Liver (tissue), 3 donors: ENCODE measurements at regions not wholly inside any gene's neighbourhood (a gene's known extent, or its start where the extent isn't known, plus 50 kb on each side); places are given as distances from the start of the nearest gene placed in this dataset.

ENCODE experiments used
- SP1 ChIP-seq: IDR thresholded peaks from 2 replicates; pipeline ENCODE4 v1.6.1; 2018; ENCODE audit warnings: antibody characterized with exemption, mild to moderate bottlenecking
- TF ChIP-seq, protein P1 (sequence below): fragments of 150-350 bp; IDR thresholded peaks from 2 replicates; pipeline ENCODE4 v1.5.1; 2017; ENCODE audit warnings: improper control_type of control experiment, low read depth, low read length; ENCODE audit not compliant: missing input control
- TF ChIP-seq, protein P2 (sequence below): IDR thresholded peaks from 2 replicates; pipeline ENCODE4 v1.6.1; 2016; ENCODE audit warnings: antibody characterized with exemption
- TF ChIP-seq, protein P3 (sequence below): IDR thresholded peaks from 2 replicates; pipeline ENCODE4 v1.6.1; 2016; ENCODE audit warnings: antibody characterized with exemption
- TF ChIP-seq, protein P4 (sequence below): IDR thresholded peaks from 2 replicates; pipeline ENCODE4 v1.6.1; 2016; ENCODE audit warnings: antibody characterized with exemption, mild to moderate bottlenecking
- donor health status: healthy.
- donor health status: healthy.

DNA sequence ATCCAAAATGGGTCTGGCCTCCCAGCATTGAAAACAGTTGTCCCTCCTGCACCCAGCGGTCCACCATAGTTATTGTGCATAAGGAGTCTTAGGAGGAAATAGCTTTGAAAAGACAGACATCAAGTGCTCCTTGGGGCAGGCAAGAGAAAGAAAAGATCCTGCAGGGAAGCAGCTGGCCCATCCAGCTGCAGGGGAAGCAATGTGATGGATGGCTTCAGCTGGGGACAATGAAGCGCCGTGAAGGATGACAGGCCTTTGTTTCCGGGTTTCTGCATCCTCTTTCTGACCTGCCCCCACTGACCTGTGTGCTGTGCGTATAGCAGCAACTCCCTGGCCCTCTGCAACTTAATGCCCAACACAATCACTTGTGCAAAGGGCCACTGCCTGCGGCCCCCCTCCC, 142.9 kb upstream of the NCKAP5 start:
- TF ChIP-seq, protein P1, sequence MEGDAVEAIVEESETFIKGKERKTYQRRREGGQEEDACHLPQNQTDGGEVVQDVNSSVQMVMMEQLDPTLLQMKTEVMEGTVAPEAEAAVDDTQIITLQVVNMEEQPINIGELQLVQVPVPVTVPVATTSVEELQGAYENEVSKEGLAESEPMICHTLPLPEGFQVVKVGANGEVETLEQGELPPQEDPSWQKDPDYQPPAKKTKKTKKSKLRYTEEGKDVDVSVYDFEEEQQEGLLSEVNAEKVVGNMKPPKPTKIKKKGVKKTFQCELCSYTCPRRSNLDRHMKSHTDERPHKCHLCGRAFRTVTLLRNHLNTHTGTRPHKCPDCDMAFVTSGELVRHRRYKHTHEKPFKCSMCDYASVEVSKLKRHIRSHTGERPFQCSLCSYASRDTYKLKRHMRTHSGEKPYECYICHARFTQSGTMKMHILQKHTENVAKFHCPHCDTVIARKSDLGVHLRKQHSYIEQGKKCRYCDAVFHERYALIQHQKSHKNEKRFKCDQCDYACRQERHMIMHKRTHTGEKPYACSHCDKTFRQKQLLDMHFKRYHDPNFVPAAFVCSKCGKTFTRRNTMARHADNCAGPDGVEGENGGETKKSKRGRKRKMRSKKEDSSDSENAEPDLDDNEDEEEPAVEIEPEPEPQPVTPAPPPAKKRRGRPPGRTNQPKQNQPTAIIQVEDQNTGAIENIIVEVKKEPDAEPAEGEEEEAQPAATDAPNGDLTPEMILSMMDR: no peak
- no peak for TF ChIP-seq SP1
- TF ChIP-seq, protein P2, sequence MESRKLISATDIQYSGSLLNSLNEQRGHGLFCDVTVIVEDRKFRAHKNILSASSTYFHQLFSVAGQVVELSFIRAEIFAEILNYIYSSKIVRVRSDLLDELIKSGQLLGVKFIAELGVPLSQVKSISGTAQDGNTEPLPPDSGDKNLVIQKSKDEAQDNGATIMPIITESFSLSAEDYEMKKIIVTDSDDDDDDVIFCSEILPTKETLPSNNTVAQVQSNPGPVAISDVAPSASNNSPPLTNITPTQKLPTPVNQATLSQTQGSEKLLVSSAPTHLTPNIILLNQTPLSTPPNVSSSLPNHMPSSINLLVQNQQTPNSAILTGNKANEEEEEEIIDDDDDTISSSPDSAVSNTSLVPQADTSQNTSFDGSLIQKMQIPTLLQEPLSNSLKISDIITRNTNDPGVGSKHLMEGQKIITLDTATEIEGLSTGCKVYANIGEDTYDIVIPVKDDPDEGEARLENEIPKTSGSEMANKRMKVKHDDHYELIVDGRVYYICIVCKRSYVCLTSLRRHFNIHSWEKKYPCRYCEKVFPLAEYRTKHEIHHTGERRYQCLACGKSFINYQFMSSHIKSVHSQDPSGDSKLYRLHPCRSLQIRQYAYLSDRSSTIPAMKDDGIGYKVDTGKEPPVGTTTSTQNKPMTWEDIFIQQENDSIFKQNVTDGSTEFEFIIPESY: no peak
- TF ChIP-seq, protein P3, sequence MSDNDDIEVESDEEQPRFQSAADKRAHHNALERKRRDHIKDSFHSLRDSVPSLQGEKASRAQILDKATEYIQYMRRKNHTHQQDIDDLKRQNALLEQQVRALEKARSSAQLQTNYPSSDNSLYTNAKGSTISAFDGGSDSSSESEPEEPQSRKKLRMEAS: no peak
- TF ChIP-seq, protein P4, sequence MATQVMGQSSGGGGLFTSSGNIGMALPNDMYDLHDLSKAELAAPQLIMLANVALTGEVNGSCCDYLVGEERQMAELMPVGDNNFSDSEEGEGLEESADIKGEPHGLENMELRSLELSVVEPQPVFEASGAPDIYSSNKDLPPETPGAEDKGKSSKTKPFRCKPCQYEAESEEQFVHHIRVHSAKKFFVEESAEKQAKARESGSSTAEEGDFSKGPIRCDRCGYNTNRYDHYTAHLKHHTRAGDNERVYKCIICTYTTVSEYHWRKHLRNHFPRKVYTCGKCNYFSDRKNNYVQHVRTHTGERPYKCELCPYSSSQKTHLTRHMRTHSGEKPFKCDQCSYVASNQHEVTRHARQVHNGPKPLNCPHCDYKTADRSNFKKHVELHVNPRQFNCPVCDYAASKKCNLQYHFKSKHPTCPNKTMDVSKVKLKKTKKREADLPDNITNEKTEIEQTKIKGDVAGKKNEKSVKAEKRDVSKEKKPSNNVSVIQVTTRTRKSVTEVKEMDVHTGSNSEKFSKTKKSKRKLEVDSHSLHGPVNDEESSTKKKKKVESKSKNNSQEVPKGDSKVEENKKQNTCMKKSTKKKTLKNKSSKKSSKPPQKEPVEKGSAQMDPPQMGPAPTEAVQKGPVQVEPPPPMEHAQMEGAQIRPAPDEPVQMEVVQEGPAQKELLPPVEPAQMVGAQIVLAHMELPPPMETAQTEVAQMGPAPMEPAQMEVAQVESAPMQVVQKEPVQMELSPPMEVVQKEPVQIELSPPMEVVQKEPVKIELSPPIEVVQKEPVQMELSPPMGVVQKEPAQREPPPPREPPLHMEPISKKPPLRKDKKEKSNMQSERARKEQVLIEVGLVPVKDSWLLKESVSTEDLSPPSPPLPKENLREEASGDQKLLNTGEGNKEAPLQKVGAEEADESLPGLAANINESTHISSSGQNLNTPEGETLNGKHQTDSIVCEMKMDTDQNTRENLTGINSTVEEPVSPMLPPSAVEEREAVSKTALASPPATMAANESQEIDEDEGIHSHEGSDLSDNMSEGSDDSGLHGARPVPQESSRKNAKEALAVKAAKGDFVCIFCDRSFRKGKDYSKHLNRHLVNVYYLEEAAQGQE: no peak
